ENCODE measurements at regions not wholly inside any gene's neighbourhood (a gene's known extent, or its start where the extent isn't known, plus 50 kb on each side); places are given as distances from the start of the nearest gene placed in this dataset.

- H2AFZ ChIP-seq (ENCODE audit: control insufficient read depth, low read length) = peak overlapping the region; percentile 65
- H3K9me3 ChIP-seq (ENCODE audit: control insufficient read depth, low read depth, low read length) = no peaks in the 10 kb centered on the region
- no peaks in the 10 kb centered on the region for H3K36me3 ChIP-seq (ENCODE audit: control insufficient read depth in 2 of 2, extremely low read depth in 1 of 2, insufficient read depth in 2 of 2, low read length in 2 of 2)
- H3K4me1 ChIP-seq (ENCODE audit: control insufficient read depth, extremely low read depth, insufficient read depth, low read length) = peaks cover 5% of the 10 kb centered on the region
- no peaks in the 10 kb centered on the region for H3K9me1 ChIP-seq (ENCODE audit: control insufficient read depth, extremely low read depth, insufficient read depth, low read length)
- no peak for TF ChIP-seq CTCF (optimal IDR thresholded peaks at IDR 0.05 in 1 of 3, IDR thresholded peaks at IDR 0.05 in 1 of 3, conservative IDR thresholded peaks at IDR 0.05 in 1 of 3; ENCODE audit: extremely low read depth in 1 of 3, insufficient read depth in 2 of 3, low read length in 3 of 3)
- H3K4me2 ChIP-seq (ENCODE audit: control insufficient read depth, extremely low read depth, insufficient read depth, low read depth, low read length) = no peak overlapping the region
- DNase-seq (ENCODE audit: low read depth, low spot score) = no peak
- FAIRE-seq = no peak
- H3K27me3 ChIP-seq (ENCODE audit: control insufficient read depth, extremely low read depth, insufficient read depth, low read length) = no peaks in the 10 kb centered on the region
- no peak overlapping the region for H3K4me3 ChIP-seq (ENCODE audit: control insufficient read depth in 2 of 3, extremely low read depth in 1 of 3, insufficient read depth in 2 of 3, low read depth in 1 of 3, low read length in 3 of 3)
- H3K9ac ChIP-seq (ENCODE audit: control insufficient read depth, extremely low read depth, insufficient read depth, low read length) = no peak overlapping the region
- no peaks in the 10 kb centered on the region for H3K79me2 ChIP-seq (ENCODE audit: control insufficient read depth, insufficient read depth, low read length)
- H3K27ac ChIP-seq (ENCODE audit: control insufficient read depth, insufficient read depth, low read length) = no peak overlapping the region
- dilution Hi-C loops (cut with MboI; ENCODE audit: extremely low pct_ligation_motif_present, low sequenced_read_pairs) = no loop called here
- H4K20me1 ChIP-seq (ENCODE audit: control insufficient read depth, extremely low read depth, insufficient read depth, low read length) = no peaks in the 10 kb centered on the region
Measured at GRCh38 chr4:67020438-67020797, 524.9 kb downstream of the CENPC start.

GRCh38 chr4:67019686-67020437 is 525.4 kb downstream of the CENPC start:
- no peak for FAIRE-seq
- H3K27me3 ChIP-seq (ENCODE audit: control insufficient read depth, extremely low read depth, insufficient read depth, low read length) = no peaks in the 10 kb centered on the region
- no peaks in the 10 kb centered on the region for H4K20me1 ChIP-seq (ENCODE audit: control insufficient read depth, extremely low read depth, insufficient read depth, low read length)
- H3K4me1 ChIP-seq (ENCODE audit: control insufficient read depth, extremely low read depth, insufficient read depth, low read length) = peaks cover 5% of the 10 kb centered on the region
- no peaks in the 10 kb centered on the region for H3K9me1 ChIP-seq (ENCODE audit: control insufficient read depth, extremely low read depth, insufficient read depth, low read length)
- no peak for TF ChIP-seq CTCF (optimal IDR thresholded peaks at IDR 0.05 in 1 of 3, IDR thresholded peaks at IDR 0.05 in 1 of 3, conservative IDR thresholded peaks at IDR 0.05 in 1 of 3; ENCODE audit: extremely low read depth in 1 of 3, insufficient read depth in 2 of 3, low read length in 3 of 3)
- TF ChIP-seq EZH2 (IDR thresholded peaks at IDR 0.05; ENCODE audit: low read length) = no peak
- H3K27ac ChIP-seq (ENCODE audit: control insufficient read depth, insufficient read depth, low read length) = no peak overlapping the region
- H2AFZ ChIP-seq (ENCODE audit: control insufficient read depth, low read length) = peak overlapping the region; percentile 49
- no peak overlapping the region for H3K4me3 ChIP-seq (ENCODE audit: control insufficient read depth in 2 of 3, extremely low read depth in 1 of 3, insufficient read depth in 2 of 3, low read depth in 1 of 3, low read length in 3 of 3)
- H3K9ac ChIP-seq (ENCODE audit: control insufficient read depth, extremely low read depth, insufficient read depth, low read length) = no peak overlapping the region
- H3K9me3 ChIP-seq (ENCODE audit: control insufficient read depth, low read depth, low read length) = no peaks in the 10 kb centered on the region
- DNase-seq (ENCODE audit: low read depth, low spot score) = no peak
- no peaks in the 10 kb centered on the region for H3K36me3 ChIP-seq (ENCODE audit: control insufficient read depth in 2 of 2, extremely low read depth in 1 of 2, insufficient read depth in 2 of 2, low read length in 2 of 2)
- dilution Hi-C loops (cut with MboI; ENCODE audit: extremely low pct_ligation_motif_present, low sequenced_read_pairs) = no loop called here
- no peak overlapping the region for H3K4me2 ChIP-seq (ENCODE audit: control insufficient read depth, extremely low read depth, insufficient read depth, low read depth, low read length)
- no peaks in the 10 kb centered on the region for H3K79me2 ChIP-seq (ENCODE audit: control insufficient read depth, insufficient read depth, low read length)

Measured in keratinocyte (primary cell).